ENCODE measurements at regions not wholly inside any gene's neighbourhood (a gene's known extent, or its start where the extent isn't known, plus 50 kb on each side); places are given as distances from the start of the nearest gene placed in this dataset.

GRCh38 chr5:5985332-5985731, 393.0 kb downstream of the MED10 start:
- TF ChIP-seq CTCF (IDR thresholded peaks at IDR 0.05; ENCODE audit: insufficient read depth, low read length) = no peak
- TF ChIP-seq REST (IDR thresholded peaks at IDR 0.05; ENCODE audit: insufficient replicate concordance, low read depth) = no peak
- TF ChIP-seq SPI1 (IDR thresholded peaks at IDR 0.05; ENCODE audit: borderline replicate concordance, low read depth) = no peak
- no peak for TF ChIP-seq POLR2AphosphoS5 (IDR thresholded peaks at IDR 0.05; ENCODE audit: low read depth)
- TF ChIP-seq GABPA (IDR thresholded peaks at IDR 0.05; ENCODE audit: low read depth) = no peak

Measured in HL-60 (cell line).